ENCODE measurements at regions not wholly inside any gene's neighbourhood (a gene's known extent, or its start where the extent isn't known, plus 50 kb on each side); places are given as distances from the start of the nearest gene placed in this dataset.
"Not testable (repeated sequence)": the region's sequence is repeated elsewhere in the genome, so short reads cannot be mapped to it uniquely, and the experiment has no call there.

- no peak for DNase-seq
Measured at GRCh38 chr9:30075451-30076199, 2308.8 kb upstream of the ACO1 start.

DNA sequence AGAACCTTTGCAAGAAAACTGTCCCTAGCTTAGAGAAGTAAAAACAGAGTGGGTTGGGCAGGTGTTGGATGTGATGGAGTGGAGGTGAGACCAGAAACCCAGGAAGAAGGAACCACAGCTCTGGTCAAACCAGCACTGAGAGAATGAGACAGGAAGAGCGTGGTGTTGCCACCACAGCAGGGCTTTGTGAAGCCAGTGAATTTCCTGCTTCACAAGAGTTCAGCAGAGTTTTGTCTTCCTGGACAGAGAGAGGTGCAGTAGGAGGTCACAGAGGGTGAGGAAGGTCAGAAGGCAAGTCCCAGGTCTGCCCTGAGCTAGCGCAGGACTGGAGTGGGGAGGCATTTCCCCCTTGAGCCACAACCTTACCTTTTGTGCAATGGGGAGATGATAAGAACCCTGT is 2306.2 kb upstream of the ACO1 start:
- no peak for DNase-seq

DNA sequence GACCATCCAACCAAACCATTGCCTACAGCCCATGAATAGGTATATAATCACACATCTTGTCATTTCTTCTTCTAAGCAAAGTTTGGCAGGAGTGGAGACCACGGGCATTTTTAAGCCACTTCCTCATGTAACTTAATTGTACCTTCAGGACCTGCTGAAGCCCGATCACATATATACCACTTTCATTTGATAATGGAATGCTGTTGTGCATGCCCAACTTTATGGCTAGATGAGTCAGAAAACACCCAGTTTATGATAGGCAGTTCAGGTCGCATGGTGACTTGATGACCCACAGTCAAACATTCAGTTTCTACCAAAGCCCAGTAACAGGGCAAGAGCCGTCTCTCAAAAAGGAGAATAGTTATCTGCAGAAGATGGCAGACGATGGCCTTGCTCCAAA is 2295.0 kb upstream of the ACO1 start:
- no peak for DNase-seq

DNA sequence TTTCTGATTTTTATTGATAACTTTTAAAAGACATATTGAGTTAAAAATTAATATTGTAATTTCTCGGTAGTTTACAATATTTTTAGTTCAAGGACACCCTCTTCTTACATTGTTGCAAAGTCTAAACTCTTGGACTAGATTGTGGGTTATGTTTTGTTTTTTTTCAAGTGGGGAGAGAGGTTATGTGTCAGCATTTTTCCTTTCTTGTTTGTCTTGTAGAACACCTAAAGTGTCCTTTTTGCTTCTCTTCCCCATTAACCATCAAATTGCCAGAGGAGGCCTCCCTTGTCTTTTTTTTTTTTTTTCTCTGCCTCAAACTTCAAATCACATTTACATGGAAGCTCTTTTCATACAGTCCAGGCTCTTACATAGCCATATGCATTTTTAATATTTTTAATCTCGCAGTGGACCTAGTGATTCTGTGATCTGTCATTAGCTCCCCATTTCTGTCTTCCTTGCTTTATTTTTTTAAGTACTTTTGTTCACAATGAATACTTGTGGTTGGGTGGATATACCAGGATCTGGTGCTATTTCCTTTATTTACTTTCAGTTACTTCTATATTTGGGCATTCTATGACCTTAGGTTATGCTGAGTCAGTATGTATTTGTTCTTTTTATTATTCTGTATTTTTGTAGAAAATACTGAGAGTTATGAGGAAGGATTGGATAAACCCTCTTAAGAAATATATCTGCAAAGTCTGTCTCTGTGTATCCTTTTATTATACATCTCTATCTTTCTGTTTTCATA is 2280.6 kb upstream of the ACO1 start:
- no peak for DNase-seq

DNA sequence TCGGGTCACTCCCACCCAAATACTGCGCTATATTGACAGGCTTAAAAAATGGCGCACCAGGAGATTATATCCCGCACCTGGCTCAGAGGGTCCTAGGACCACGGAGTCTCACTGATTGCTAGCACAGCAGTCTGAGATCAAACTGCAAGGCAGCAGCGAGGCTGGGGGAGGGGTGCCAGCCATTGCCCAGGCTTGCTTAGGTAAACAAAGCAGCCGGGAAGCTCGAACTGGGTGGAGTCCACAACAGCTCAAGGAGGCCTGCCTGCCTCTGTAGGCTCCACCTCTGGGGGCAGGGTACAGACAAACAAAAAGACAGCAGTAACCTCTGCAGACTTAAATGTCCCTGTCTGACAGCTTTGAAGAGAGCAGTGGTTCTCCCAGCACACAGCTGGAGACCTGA is 2277.3 kb upstream of the ACO1 start:
- not testable (repeated sequence) for DNase-seq

- no peak for DNase-seq
Measured at GRCh38 chr9:30116673-30117217, 2267.7 kb upstream of the ACO1 start.

DNA sequence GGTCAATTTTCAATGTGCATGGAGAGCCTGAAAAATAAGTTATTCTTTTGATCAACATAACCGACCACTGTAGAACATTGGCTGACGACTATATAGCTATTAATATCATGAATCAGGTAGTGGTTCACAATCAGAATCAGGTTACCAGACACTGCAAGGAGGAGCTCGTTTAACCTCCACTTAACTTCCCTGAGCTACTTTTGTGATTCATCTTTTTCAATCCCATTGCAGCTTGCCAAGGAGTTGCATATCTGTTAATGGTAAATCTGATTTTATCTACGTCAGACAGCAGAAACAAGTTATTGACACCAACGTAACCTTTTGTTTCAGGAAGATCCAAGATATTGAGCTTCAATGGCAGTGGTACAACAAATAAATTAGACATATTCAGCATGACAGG is 2263.8 kb upstream of the ACO1 start:
- DNase-seq, result no peak

GRCh38 chr9:30121611-30122010 is 2262.8 kb upstream of the ACO1 start:
- DNase-seq, result no peak

DNA sequence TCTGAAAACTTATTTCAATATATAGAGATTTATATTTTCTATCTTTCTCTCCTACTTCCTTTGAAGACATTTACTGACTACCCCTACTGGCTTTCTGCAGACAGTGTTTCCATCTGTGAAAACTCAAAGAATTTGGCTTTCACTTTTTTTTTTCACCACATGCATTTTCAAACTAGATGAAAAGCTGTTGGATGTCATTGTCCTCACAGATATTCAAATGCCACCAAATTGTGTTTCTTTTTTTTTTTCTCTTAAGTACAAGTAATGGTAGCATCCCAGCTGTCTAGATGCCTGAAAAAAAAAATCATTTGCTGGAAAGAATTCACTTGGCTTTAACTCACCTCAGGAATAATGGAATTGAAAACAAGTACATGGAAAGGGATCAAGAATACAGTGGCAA is 2258.6 kb upstream of the ACO1 start:
- DNase-seq, result no peak

GRCh38 chr9:30127371-30127770 is 2257.1 kb upstream of the ACO1 start:
- no peak for DNase-seq

GRCh38 chr9:30140407-30140806 is 2244.0 kb upstream of the ACO1 start:
- no peak for DNase-seq

GRCh38 chr9:30160570-30160969 is 2223.9 kb upstream of the ACO1 start:
- DNase-seq, result no peak

GRCh38 chr9:30172206-30172605 is 2212.2 kb upstream of the ACO1 start:
- no peak for DNase-seq

GRCh38 chr9:30178610-30179009 is 2205.8 kb upstream of the ACO1 start:
- DNase-seq, result no peak

- no peak for DNase-seq
Measured at GRCh38 chr9:30193421-30193820, 2191.0 kb upstream of the ACO1 start.

DNA sequence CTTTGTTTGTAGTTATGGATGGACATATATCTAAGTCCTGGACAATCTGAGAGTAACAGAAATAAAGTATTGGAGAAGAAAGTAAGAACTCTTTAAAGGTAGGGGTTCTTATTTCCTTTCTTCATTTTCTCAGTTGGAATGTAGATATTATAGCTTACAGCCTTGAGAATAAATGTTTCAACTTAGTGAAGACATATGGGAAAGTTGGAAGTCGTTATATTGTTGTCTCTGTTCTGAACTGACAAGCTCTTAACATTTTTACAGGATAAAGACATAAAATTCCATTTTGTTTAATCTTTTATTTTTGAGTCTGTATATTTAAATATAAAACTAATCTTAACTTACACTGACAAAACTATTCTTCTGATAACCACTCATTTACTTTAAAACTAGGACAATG is 2187.5 kb upstream of the ACO1 start:
- DNase-seq, result no peak

- no peak for DNase-seq
Measured at GRCh38 chr9:30197453-30197852, 2187.0 kb upstream of the ACO1 start.

- no peak for DNase-seq
Measured at GRCh38 chr9:30197954-30198353, 2186.5 kb upstream of the ACO1 start.

DNA sequence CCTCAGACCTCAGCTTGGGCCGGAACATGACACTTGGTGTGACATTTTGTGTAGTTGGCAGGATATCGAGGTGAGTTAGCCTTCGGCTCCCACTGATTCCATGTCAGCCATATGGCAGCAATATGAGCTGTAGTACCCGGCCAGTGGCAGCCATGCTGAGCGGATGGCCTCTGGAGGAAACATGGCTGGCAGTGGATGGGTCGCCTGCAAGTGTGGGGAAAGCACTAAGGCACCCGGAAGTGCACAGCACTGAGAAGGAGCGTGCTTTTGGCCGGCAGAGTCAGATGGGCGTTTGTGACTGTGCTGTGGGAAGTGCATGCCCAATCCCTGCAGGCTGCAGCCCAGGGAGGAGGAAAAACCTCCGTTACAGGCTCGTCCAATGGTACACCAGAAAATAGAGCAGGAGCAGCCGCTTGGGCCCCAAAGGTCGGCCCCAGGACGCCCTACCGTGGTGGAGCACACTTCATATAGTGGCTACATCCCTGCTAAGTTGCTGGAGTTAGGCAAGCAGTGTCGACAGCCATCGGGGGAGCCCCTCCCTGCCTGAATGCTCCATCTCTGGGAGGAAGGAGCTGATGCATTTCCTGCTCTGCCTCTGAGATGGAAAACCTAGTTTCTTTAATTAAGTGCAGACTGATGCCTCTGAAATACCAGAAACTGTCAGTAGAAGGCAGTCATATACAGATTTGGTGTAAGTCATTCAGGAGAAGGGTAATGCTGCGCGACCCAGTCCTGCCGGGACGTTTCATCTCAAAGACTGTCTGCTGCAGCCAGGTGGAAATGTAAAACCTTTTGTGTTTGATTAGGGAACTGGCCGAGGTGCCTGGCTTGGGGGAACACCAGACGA is 2185.8 kb upstream of the ACO1 start:
- no peak for DNase-seq

DNA sequence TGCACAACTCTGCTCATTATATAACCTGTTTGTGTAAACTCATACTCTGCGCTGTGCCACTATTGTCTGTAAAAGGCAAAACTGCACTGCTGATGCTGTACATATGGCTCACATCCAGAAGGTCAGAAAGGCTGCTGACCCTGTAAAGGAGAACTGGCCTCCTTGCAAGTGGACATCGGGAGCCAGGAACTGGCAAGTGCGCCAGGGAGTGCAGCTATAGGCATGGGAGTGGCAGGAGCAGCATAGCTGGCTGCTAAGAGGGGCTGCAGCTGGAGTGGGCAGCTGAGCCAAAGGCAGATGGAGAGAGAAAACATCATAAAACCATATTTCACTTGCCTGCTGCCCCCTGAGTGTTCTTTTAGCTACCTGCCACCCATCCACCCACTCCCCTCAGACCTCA is 2183.4 kb upstream of the ACO1 start:
- no peak for DNase-seq

- DNase-seq, result no peak
Measured at GRCh38 chr9:30235068-30235467, 2149.4 kb upstream of the ACO1 start.

DNA sequence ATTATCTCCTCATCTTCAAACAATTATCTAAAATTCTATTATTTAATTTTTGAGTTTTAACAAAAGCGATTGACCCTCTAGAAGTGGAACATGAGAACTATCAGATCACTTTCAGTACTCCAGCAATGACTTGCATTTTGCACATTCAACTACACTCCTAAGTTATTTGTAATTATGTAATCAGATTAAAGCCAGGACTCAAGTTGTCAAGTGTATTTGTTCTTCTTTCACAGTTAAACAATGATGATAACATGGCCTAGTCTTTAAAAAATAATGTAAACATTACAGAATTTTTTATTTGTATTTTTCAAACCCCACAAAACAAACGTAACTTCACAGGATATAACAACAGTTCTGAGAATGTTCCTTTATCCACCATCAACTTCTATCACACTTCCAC is 2148.9 kb upstream of the ACO1 start:
- no peak for DNase-seq

DNA sequence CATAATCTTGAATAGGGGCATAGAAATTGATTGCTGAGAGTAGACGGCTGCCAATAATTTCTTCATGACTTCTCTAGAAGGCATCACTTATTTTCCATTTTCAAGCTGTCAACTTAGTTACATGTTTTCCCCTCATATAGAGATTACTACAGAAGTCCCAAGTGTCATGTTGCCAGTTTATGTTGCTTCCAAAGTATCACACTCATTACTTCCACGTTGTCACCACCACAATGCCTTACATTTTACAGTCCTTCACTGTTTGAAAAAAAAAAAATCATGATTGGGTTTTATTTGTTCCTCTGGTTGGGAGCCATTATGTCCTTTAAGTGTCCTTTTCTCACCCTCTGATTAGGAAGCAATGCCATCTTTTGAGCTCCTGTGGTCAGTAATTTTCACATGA is 2144.6 kb upstream of the ACO1 start:
- DNase-seq, result no peak
